ENCODE measurements at regions not wholly inside any gene's neighbourhood (a gene's known extent, or its start where the extent isn't known, plus 50 kb on each side); places are given as distances from the start of the nearest gene placed in this dataset.

DNA sequence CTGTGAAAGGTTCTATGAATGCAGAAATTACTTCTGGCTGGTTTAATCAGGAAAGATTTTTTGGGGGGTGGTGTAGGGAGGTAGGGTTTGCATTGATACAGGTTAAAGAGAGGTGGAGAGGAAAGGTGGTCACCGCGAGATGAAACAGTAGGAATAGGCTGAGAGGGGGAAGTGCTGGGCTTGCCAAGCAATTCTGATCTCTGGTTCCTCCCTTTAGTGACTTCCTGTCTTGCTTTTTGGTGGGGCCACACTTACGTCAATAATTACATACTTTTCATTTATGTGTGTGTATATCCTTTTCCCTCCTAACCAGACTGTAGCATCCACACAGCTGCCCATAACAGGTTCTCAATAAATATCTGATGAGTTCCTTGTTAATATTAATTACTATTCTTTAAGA lies 120.0 kb downstream of the CTNND1 start:
- no peak for TF ChIP-seq POLR2A (IDR thresholded peaks at IDR 0.05)
- no peak for TF ChIP-seq CTCF (IDR thresholded peaks at IDR 0.05)
